G401.6 (cell line): ENCODE measurements at regions not wholly inside any gene's neighbourhood (a gene's known extent, or its start where the extent isn't known, plus 50 kb on each side); places are given as distances from the start of the nearest gene placed in this dataset.
"Not testable (repeated sequence)": the region's sequence is repeated elsewhere in the genome, so short reads cannot be mapped to it uniquely, and the experiment has no call there.

ENCODE experiments used
- FAIRE-seq: peaks from 2 replicates; lab custom pipeline; 2012; peaks lifted over from hg19 to GRCh38; lab: Jason Lieb, UNC

GRCh38 chr1:55318116-55318817 lies 103.1 kb upstream of the USP24 start:
- no peak for FAIRE-seq

GRCh38 chr1:55317673-55318072 lies 102.5 kb upstream of the USP24 start:
- FAIRE-seq: no peak

GRCh38 chr1:55316947-55317662 lies 101.9 kb upstream of the USP24 start:
- FAIRE-seq: no peak

GRCh38 chr1:55316502-55316901 lies 101.3 kb upstream of the USP24 start:
- FAIRE-seq: no peak

- no peak for FAIRE-seq
These were observed 100.4 kb upstream of the USP24 start for GRCh38 chr1:55315552-55315951.

- no peak for FAIRE-seq
These were observed 99.6 kb upstream of the USP24 start for GRCh38 chr1:55314740-55315139.

- no peak for FAIRE-seq
These were observed 98.7 kb upstream of the USP24 start for GRCh38 chr1:55313903-55314302.

- no peak for FAIRE-seq
These were observed 96.8 kb upstream of the USP24 start for GRCh38 chr1:55311979-55312378.

GRCh38 chr1:55311057-55311641 lies 96.0 kb upstream of the USP24 start:
- no peak for FAIRE-seq

- no peak for FAIRE-seq
These were observed 95.4 kb upstream of the USP24 start for GRCh38 chr1:55310505-55310971.

GRCh38 chr1:55309786-55310504 lies 94.8 kb upstream of the USP24 start:
- no peak for FAIRE-seq

- FAIRE-seq: no peak
These were observed 93.9 kb upstream of the USP24 start for GRCh38 chr1:55309053-55309452.

GRCh38 chr1:55305735-55306134 lies 90.6 kb upstream of the USP24 start:
- FAIRE-seq: no peak

- no peak for FAIRE-seq
These were observed 89.1 kb upstream of the USP24 start for GRCh38 chr1:55304229-55304740.

GRCh38 chr1:55302972-55303371 lies 87.8 kb upstream of the USP24 start:
- FAIRE-seq: no peak

GRCh38 chr1:55301912-55302311 lies 86.7 kb upstream of the USP24 start:
- no peak for FAIRE-seq

GRCh38 chr1:55300975-55301374 lies 85.8 kb upstream of the USP24 start:
- no peak for FAIRE-seq

GRCh38 chr1:55298167-55298894 lies 83.2 kb upstream of the USP24 start:
- no peak for FAIRE-seq

GRCh38 chr1:55296247-55296646 lies 81.1 kb upstream of the USP24 start:
- not testable (repeated sequence) for FAIRE-seq

GRCh38 chr1:55289614-55290013 lies 74.5 kb upstream of the USP24 start:
- no peak for FAIRE-seq

- no peak for FAIRE-seq
These were observed 73.9 kb upstream of the USP24 start for GRCh38 chr1:55289042-55289441.

- no peak for FAIRE-seq
These were observed 73.1 kb upstream of the USP24 start for GRCh38 chr1:55288245-55288644.
